ENCODE measurements at regions not wholly inside any gene's neighbourhood (a gene's known extent, or its start where the extent isn't known, plus 50 kb on each side); places are given as distances from the start of the nearest gene placed in this dataset.

GRCh38 chr4:18882468-18882867 is 860.9 kb upstream of the LCORL start:
- TF ChIP-seq CTCF (IDR thresholded peaks at IDR 0.05; ENCODE audit: low read depth, low read length, poor library complexity, severe bottlenecking) (no peak), EZH2phosphoT487 (IDR thresholded peaks at IDR 0.05; ENCODE audit: borderline replicate concordance, low read length) (no peak)
- Histone ChIP-seq H3K4me2 (ENCODE audit: low read length) (no peak overlapping the region), H3F3A (ENCODE audit: control insufficient read depth, insufficient read depth) (no peaks in the 10 kb centered on the region), H3K27me3 (ENCODE audit: control insufficient read depth, low read length) (no peaks in the 10 kb centered on the region), H3K9me3 (ENCODE audit: control insufficient read depth, insufficient read depth, low read length) (no peaks in the 10 kb centered on the region), H3K79me2 (ENCODE audit: control insufficient read depth, low read length) (no peaks in the 10 kb centered on the region), H3K36me3 (ENCODE audit: control insufficient read depth, low read length) (no peaks in the 10 kb centered on the region), H4K20me1 (ENCODE audit: control insufficient read depth, insufficient read depth, low read depth, low read length) (no peaks in the 10 kb centered on the region), H3K4me3 (ENCODE audit: low read length) (no peak overlapping the region), H3K9me2 (replicated peaks; ENCODE audit: control insufficient read depth, low read length) (no peaks in the 10 kb centered on the region; the same call in 1 of the 2 replicates), H3K27ac (ENCODE audit: low read depth, low read length) (no peak overlapping the region), H3K4me1 (ENCODE audit: control insufficient read depth, low read length) (no peaks in the 10 kb centered on the region)

- no peak for TF ChIP-seq EZH2phosphoT487 (IDR thresholded peaks at IDR 0.05; ENCODE audit: borderline replicate concordance, low read length)
- no peak for TF ChIP-seq CTCF (IDR thresholded peaks at IDR 0.05; ENCODE audit: low read depth, low read length, poor library complexity, severe bottlenecking)
- no peaks in the 10 kb centered on the region for H3K36me3 ChIP-seq (ENCODE audit: control insufficient read depth, low read length)
- no peaks in the 10 kb centered on the region for H3K79me2 ChIP-seq (ENCODE audit: control insufficient read depth, low read length)
- no peaks in the 10 kb centered on the region for H3K9me3 ChIP-seq (ENCODE audit: control insufficient read depth, insufficient read depth, low read length)
- H3K4me1 ChIP-seq (ENCODE audit: control insufficient read depth, low read length): no peaks in the 10 kb centered on the region
- H4K20me1 ChIP-seq (ENCODE audit: control insufficient read depth, insufficient read depth, low read depth, low read length): no peaks in the 10 kb centered on the region
- no peaks in the 10 kb centered on the region; the same call in 1 of the 2 replicates for H3K9me2 ChIP-seq (replicated peaks; ENCODE audit: control insufficient read depth, low read length)
- H3K4me3 ChIP-seq (ENCODE audit: low read length): no peak overlapping the region
- H3F3A ChIP-seq (ENCODE audit: control insufficient read depth, insufficient read depth): no peaks in the 10 kb centered on the region
- no peaks in the 10 kb centered on the region for H3K27me3 ChIP-seq (ENCODE audit: control insufficient read depth, low read length)
- no peak overlapping the region for H3K4me2 ChIP-seq (ENCODE audit: low read length)
- H3K27ac ChIP-seq (ENCODE audit: low read depth, low read length): no peak overlapping the region
Observed at GRCh38 chr4:18881556-18881955, 860.0 kb upstream of the LCORL start.

- Histone ChIP-seq H4K20me1 (ENCODE audit: control insufficient read depth, insufficient read depth, low read depth, low read length) (no peaks in the 10 kb centered on the region), H3K4me3 (ENCODE audit: low read length) (no peak overlapping the region), H3K4me1 (ENCODE audit: control insufficient read depth, low read length) (no peaks in the 10 kb centered on the region), H3K4me2 (ENCODE audit: low read length) (no peak overlapping the region), H3F3A (ENCODE audit: control insufficient read depth, insufficient read depth) (no peaks in the 10 kb centered on the region), H3K27ac (ENCODE audit: low read depth, low read length) (no peak overlapping the region), H3K9me3 (ENCODE audit: control insufficient read depth, insufficient read depth, low read length) (no peaks in the 10 kb centered on the region), H3K36me3 (ENCODE audit: control insufficient read depth, low read length) (no peaks in the 10 kb centered on the region), H3K27me3 (ENCODE audit: control insufficient read depth, low read length) (no peaks in the 10 kb centered on the region), H3K79me2 (ENCODE audit: control insufficient read depth, low read length) (no peaks in the 10 kb centered on the region), H3K9me2 (replicated peaks; ENCODE audit: control insufficient read depth, low read length) (no peaks in the 10 kb centered on the region; the same call in 1 of the 2 replicates)
- TF ChIP-seq EZH2phosphoT487 (IDR thresholded peaks at IDR 0.05; ENCODE audit: borderline replicate concordance, low read length) (no peak), CTCF (IDR thresholded peaks at IDR 0.05; ENCODE audit: low read depth, low read length, poor library complexity, severe bottlenecking) (no peak)
Observed at GRCh38 chr4:18880871-18881270, 859.3 kb upstream of the LCORL start.

Data from DOHH2 (cell line).